H1 (cell line): ENCODE measurements at regions not wholly inside any gene's neighbourhood (a gene's known extent, or its start where the extent isn't known, plus 50 kb on each side); places are given as distances from the start of the nearest gene placed in this dataset.
A peak's percentile ranks its signal among the peaks of the same experiment; 100 is the strongest.

ENCODE experiments used
- CTCF ChIA-PET: fragments of 300-600 bp; sonication (Branson Sonifier 250); formaldehyde crosslinking; loops from one replicate; lab custom pipeline; 2021; ENCODE audit not compliant: partially characterized antibody; lab: Charles Lee
- POLR2A ChIA-PET: fragments of 300-600 bp; sonication (Branson Sonifier 250); formaldehyde crosslinking; loops from one replicate; lab custom pipeline; 2021; ENCODE audit warnings: inconsistent platforms; ENCODE audit not compliant: partially characterized antibody; lab: Charles Lee
- DNase-seq, 2 experiments: peaks; one replicate each; pipeline versions ENCODE4 v3.0.0 to v3.0.0-alpha.2; 2010 to 2022; ENCODE audit warnings: low spot score in 2 of 2, low read depth in 1 of 2, mixed read lengths in 1 of 2
- FAIRE-seq: peaks from 2 replicates; lab custom pipeline; 2011; peaks lifted over from hg19 to GRCh38; lab: Jason Lieb, UNC
- H2AFZ ChIP-seq: 2 replicates; pipeline ENCODE4 v1.8.1; 2012; ENCODE audit warnings: low read length, inconsistent platforms
- H2AK5ac ChIP-seq: 2 replicates; pipeline ENCODE4 v1.6.1; 2013; ENCODE audit warnings: low read depth, low read length
- H2BK120ac ChIP-seq: replicated peaks from 2 replicates; pipeline ENCODE3; 2013; ENCODE audit warnings: low read depth, low read length, inconsistent platforms
- H2BK12ac ChIP-seq: 2 replicates; pipeline ENCODE4 v1.6.1; 2013; ENCODE audit warnings: low read depth, low read length
- H2BK15ac ChIP-seq: 2 replicates; pipeline ENCODE4 v1.6.1; 2013; ENCODE audit warnings: low read length
- H2BK20ac ChIP-seq: 2 replicates; pipeline ENCODE4 v1.6.1; 2013; ENCODE audit warnings: low read length
- H2BK5ac ChIP-seq: 2 replicates; pipeline ENCODE4 v1.6.1; 2013; ENCODE audit warnings: low read depth, low read length
- H3K14ac ChIP-seq: 2 replicates; pipeline ENCODE4 v1.6.1; 2013; ENCODE audit warnings: inconsistent platforms; ENCODE audit not compliant: insufficient read length
- H3K18ac ChIP-seq: 2 replicates; pipeline ENCODE4 v1.6.1; 2013; ENCODE audit warnings: low read length; ENCODE audit errors: extremely low read depth
- H3K23ac ChIP-seq: 2 replicates; pipeline ENCODE4 v1.6.1; 2013; ENCODE audit warnings: inconsistent platforms; ENCODE audit not compliant: insufficient read length
- H3K23me2 ChIP-seq: 2 replicates; pipeline ENCODE4 v1.6.1; 2013; ENCODE audit warnings: low read depth, low read length
- H3K27ac ChIP-seq: 2 replicates; pipeline ENCODE4 v1.6.1; 2011; ENCODE audit warnings: low read depth, low read length, inconsistent platforms
- H3K27me3 ChIP-seq, 4 experiments: replicated peaks in 1 of 4; 1 replicate in 1 of 4; 2 replicates in 3 of 4; pipeline versions ENCODE4 v1.6.1 to v1.8.1; 2011 to 2013; ENCODE audit warnings: low read length in 3 of 4, mild to moderate bottlenecking in 3 of 4, inconsistent platforms in 2 of 4, mixed read lengths in 2 of 4, moderate library complexity in 1 of 4; ENCODE audit not compliant: control insufficient read depth in 3 of 4, insufficient read depth in 3 of 4; ENCODE audit errors: extremely low read depth in 1 of 4
- H3K36me3 ChIP-seq, 4 experiments: 2 replicates each; pipeline versions ENCODE4 v1.6.1 to v1.8.1; 2011 to 2013; ENCODE audit warnings: mild to moderate bottlenecking in 4 of 4, low read length in 3 of 4, moderate library complexity in 2 of 4, control low read depth in 1 of 4, inconsistent platforms in 1 of 4; ENCODE audit not compliant: insufficient read depth in 4 of 4, control insufficient read depth in 2 of 4
- H3K4ac ChIP-seq: replicated peaks from 2 replicates; pipeline ENCODE3; 2013; ENCODE audit warnings: low read length, low read depth, mixed read lengths, inconsistent platforms; ENCODE audit not compliant: insufficient read length
- H3K4me1 ChIP-seq, 4 experiments: replicated peaks in 1 of 4; 1 replicate in 1 of 4; 2 replicates in 3 of 4; pipeline versions ENCODE4 v1.6.1 to v1.8.1; 2011 to 2013; ENCODE audit warnings: low read length in 3 of 4, inconsistent platforms in 2 of 4, mixed read lengths in 1 of 4; ENCODE audit not compliant: insufficient read depth in 4 of 4, control insufficient read depth in 3 of 4
- H3K4me2 ChIP-seq, 2 experiments: 2 replicates each; pipeline versions ENCODE4 v1.6.1 to v1.8.1; 2011 to 2013; ENCODE audit warnings: low read depth in 2 of 2, low read length in 2 of 2, control low read depth in 1 of 2, inconsistent platforms in 1 of 2, mild to moderate bottlenecking in 1 of 2; ENCODE audit not compliant: insufficient read depth in 1 of 2
- H3K4me3 ChIP-seq, 4 experiments: fragments of 200-600, 300-600 bp in 1 of 4; sonication (generic), shearing (Covaris generic), sonication (Bioruptor Twin) in 1 of 4; 2 replicates each; pipeline versions ENCODE4 v1.5.1 to v1.8.1; 2011 to 2016; ENCODE audit warnings: low read length in 4 of 4, low read depth in 3 of 4, control low read depth in 2 of 4, inconsistent platforms in 2 of 4, mild to moderate bottlenecking in 2 of 4, mixed read lengths in 1 of 4, moderate library complexity in 1 of 4; ENCODE audit not compliant: insufficient read depth in 2 of 4; ENCODE audit errors: extremely low read depth in 1 of 4
- H3K56ac ChIP-seq: replicated peaks from 2 replicates; pipeline ENCODE3; 2013; ENCODE audit warnings: low read depth, mild to moderate bottlenecking, mixed read lengths, low read length, inconsistent platforms; ENCODE audit not compliant: insufficient read length
- H3K79me1 ChIP-seq: 2 replicates; pipeline ENCODE4 v1.6.1; 2013; ENCODE audit warnings: low read depth, low read length, control low read depth
- H3K79me2 ChIP-seq, 2 experiments: 2 replicates each; pipeline versions ENCODE4 v1.6.1 to v1.8.1; 2012 to 2013; ENCODE audit warnings: low read length in 2 of 2, mild to moderate bottlenecking in 2 of 2, inconsistent platforms in 1 of 2; ENCODE audit not compliant: insufficient read depth in 2 of 2, control insufficient read depth in 1 of 2
- H3K9ac ChIP-seq, 4 experiments: replicated peaks in 1 of 4; 1 replicate in 1 of 4; 2 replicates in 3 of 4; pipeline versions ENCODE4 v1.6.1 to v1.8.1; 2011 to 2013; ENCODE audit warnings: low read depth in 3 of 4, low read length in 3 of 4, control low read depth in 2 of 4, mild to moderate bottlenecking in 2 of 4, moderate library complexity in 2 of 4, inconsistent platforms in 1 of 4; ENCODE audit errors: extremely low read depth in 1 of 4
- H3K9me3 ChIP-seq, 2 experiments: 2 replicates each; pipeline versions ENCODE4 v1.6.1 to v1.8.1; 2012 to 2013; ENCODE audit warnings: mild to moderate bottlenecking in 2 of 2, moderate library complexity in 2 of 2, control low read depth in 1 of 2, inconsistent platforms in 1 of 2, low read depth in 1 of 2, low read length in 1 of 2, mixed read lengths in 1 of 2; ENCODE audit not compliant: insufficient read depth in 2 of 2
- H4K20me1 ChIP-seq, 2 experiments: replicated peaks in 1 of 2; 2 replicates each; pipeline versions ENCODE3 to v1.8.1; 2011 to 2013; ENCODE audit warnings: inconsistent platforms in 2 of 2, low read length in 2 of 2, mild to moderate bottlenecking in 1 of 2; ENCODE audit not compliant: insufficient read depth in 2 of 2, control insufficient read depth in 1 of 2
- H4K5ac ChIP-seq: 2 replicates; pipeline ENCODE4 v1.6.1; 2013; ENCODE audit warnings: low read length, low read depth, mixed read lengths, inconsistent platforms; ENCODE audit not compliant: insufficient read length
- H4K8ac ChIP-seq: 2 replicates; pipeline ENCODE4 v1.8.0; 2013; ENCODE audit warnings: mild to moderate bottlenecking, moderate library complexity, low read length, inconsistent platforms; ENCODE audit not compliant: insufficient read depth; ENCODE audit errors: extremely low read depth
- H4K91ac ChIP-seq: replicated peaks from 2 replicates; pipeline ENCODE3; 2013; ENCODE audit warnings: low read length, mixed read lengths, inconsistent platforms; ENCODE audit not compliant: insufficient read length
- EP300 ChIP-seq, 2 experiments: IDR thresholded peaks; 1 replicate in 1 of 2; 2 replicates in 1 of 2; pipeline ENCODE4 v1.6.1; 2011 to 2012; ENCODE audit warnings: low read depth in 2 of 2, low read length in 2 of 2, mild to moderate bottlenecking in 2 of 2, borderline replicate concordance in 1 of 2, inconsistent platforms in 1 of 2, moderate library complexity in 1 of 2
- SIN3A ChIP-seq, 2 experiments: IDR thresholded peaks in 1 of 2; conservative IDR thresholded peaks in 1 of 2; 2 replicates each; pipeline ENCODE4 v1.6.1; 2011 to 2012; ENCODE audit warnings: low read length in 2 of 2, improper control_type of control experiment in 1 of 2, low read depth in 1 of 2, mild to moderate bottlenecking in 1 of 2
- SIRT6 ChIP-seq: IDR thresholded peaks from one replicate; pipeline ENCODE4 v1.7.1; 2012; ENCODE audit warnings: low read length, inconsistent platforms
- SRF ChIP-seq: IDR thresholded peaks from 2 replicates; pipeline ENCODE4 v1.6.1; 2011; ENCODE audit warnings: mild to moderate bottlenecking, low read depth, low read length, moderate library complexity
- WGBS, 2 experiments: shearing (Covaris generic) in 1 of 2; methylation state at CpG; one replicate each; pipeline versions ENCODE4 v1.1.6 to v1.1.7; 2013 to 2015; ENCODE audit warnings: low lambda C conversion rate in 2 of 2, mixed read lengths in 2 of 2, inconsistent platforms in 1 of 2, low coverage in 1 of 2, missing lambda C conversion rate in 1 of 2; ENCODE audit not compliant: insufficient replicate concordance in 2 of 2, insufficient coverage in 1 of 2, insufficient read length in 1 of 2; ENCODE audit errors: extremely low coverage in 1 of 2, missing lambda C conversion rate in 1 of 2; 5-methylcytosine and 5-hydroxymethylcytosine counted together

GRCh38 chr7:12929476-12930140 lies 242.2 kb downstream of the ARL4A start:
- H3K79me2 ChIP-seq, result no peaks in the 10 kb centered on the region
- H4K20me1 ChIP-seq, result no peaks in the 10 kb centered on the region
- no peak for FAIRE-seq
- no peaks in the 10 kb centered on the region for H3K79me1 ChIP-seq
- no peaks in the 10 kb centered on the region for H3K9me3 ChIP-seq
- H3K9ac ChIP-seq, result peak overlapping the region in 1 of 4 experiments; percentile 61; a peak in 1 of 7 replicates
- H3K14ac ChIP-seq, result no peak overlapping the region
- H2AFZ ChIP-seq, result peak overlapping the region; percentile 12; the same call in 1 of the 2 replicates
- no peak overlapping the region for H3K27ac ChIP-seq
- H3K56ac ChIP-seq, result no peak overlapping the region
- no peak overlapping the region for H2AK5ac ChIP-seq
- ChIA-PET POLR2A (no interaction called here), CTCF (no interaction called here)
- no peak overlapping the region for H4K8ac ChIP-seq
- H2BK20ac ChIP-seq, result no peak overlapping the region
- H3K4ac ChIP-seq, result no peak overlapping the region
- H3K36me3 ChIP-seq, result no peaks in the 10 kb centered on the region
- H3K23ac ChIP-seq, result no peak overlapping the region
- H3K4me3 ChIP-seq, result no peak overlapping the region
- TF ChIP-seq SIN3A (conservative IDR thresholded peaks at IDR 0.05 in 1 of 2, IDR thresholded peaks at IDR 0.05 in 1 of 2; ENCODE audit: low read depth in 1 of 2, low read length in 2 of 2) (no peak), SRF (peak; percentile 92), EP300 (IDR thresholded peaks at IDR 0.05; ENCODE audit: borderline replicate concordance in 1 of 2, low read depth in 2 of 2, low read length in 2 of 2) (no peak), SIRT6 (no peak)
- no peak overlapping the region for H3K4me2 ChIP-seq
- no peak overlapping the region for H4K91ac ChIP-seq
- no peak overlapping the region for H4K5ac ChIP-seq
- WGBS, 2 experiments, result 78% methylated on average over 1 of the region's 1 CpG; no CpG with 5 or more reads in 1 of the 2 experiments
- no peaks in the 10 kb centered on the region for H3K23me2 ChIP-seq
- no peaks in the 10 kb centered on the region; a peak in 2 of 7 replicates for H3K4me1 ChIP-seq
- H2BK12ac ChIP-seq, result no peak overlapping the region
- H2BK120ac ChIP-seq, result no peak overlapping the region
- no peaks in the 10 kb centered on the region for H3K27me3 ChIP-seq
- no peak overlapping the region for H2BK5ac ChIP-seq
- no peak for DNase-seq
- no peak overlapping the region for H3K18ac ChIP-seq
- H2BK15ac ChIP-seq, result no peak overlapping the region
